T-cell (primary cell): ENCODE measurements at regions not wholly inside any gene's neighbourhood (a gene's known extent, or its start where the extent isn't known, plus 50 kb on each side); places are given as distances from the start of the nearest gene placed in this dataset.

Experiments used
- ATAC-seq, 4 experiments: fragments of 200-7000 bp in 3 of 4; fragments of 150-1000 bp in 1 of 4; cut with Tn5 transposase; replicated peaks in 1 of 4; 1 replicate in 3 of 4; 2 replicates in 1 of 4; pipeline ENCODE4 v1.10.0; 2021; ENCODE audit warnings: moderate library complexity in 3 of 4, mild to moderate bottlenecking in 2 of 4, moderate number of reproducible peaks in 1 of 4
- CTCF ChIA-PET, 2 donors: fragments of 300-600 bp; sonication (Branson Sonifier 250); formaldehyde crosslinking; loops; one replicate each; lab custom pipeline; 2022; ENCODE audit warnings: antibody characterized with exemption in 2 of 2; lab: Charles Lee
- POLR2A ChIA-PET, 2 donors: fragments of 300-600 bp; sonication (Branson Sonifier 250); formaldehyde crosslinking; loops; one replicate each; lab custom pipeline; 2022; ENCODE audit warnings: antibody characterized with exemption in 2 of 2; lab: Charles Lee
- DNase-seq, 35 experiments: peaks; one replicate each; pipeline versions ENCODE4 v3.0.0 to v3.0.0-alpha.2; 2013 to 2023
- H3K27ac ChIP-seq: one replicate; pipeline ENCODE4 v1.5.1; 2013; ENCODE audit warnings: low read length
- H3K27me3 ChIP-seq, 2 experiments: replicated peaks in 1 of 2; 1 replicate in 1 of 2; 2 replicates in 1 of 2; pipeline versions ENCODE4 v1.6.1 to v1.7.0; 2013; ENCODE audit warnings: low read length in 1 of 2, mixed read lengths in 1 of 2; ENCODE audit not compliant: control insufficient read depth in 2 of 2, insufficient read depth in 2 of 2; ENCODE audit errors: extremely low read depth in 1 of 2
- H3K36me3 ChIP-seq, 2 donors: 1 replicate in 1 of 2; 2 replicates in 1 of 2; pipeline versions ENCODE4 v1.6.1 to v1.7.0; 2013; ENCODE audit warnings: low read length in 1 of 2; ENCODE audit not compliant: control insufficient read depth in 2 of 2, insufficient read depth in 1 of 2; ENCODE audit errors: extremely low read depth in 1 of 2
- H3K4me1 ChIP-seq, 2 experiments: 1 replicate in 1 of 2; 2 replicates in 1 of 2; pipeline versions ENCODE4 v1.6.1 to v1.7.0; 2013; ENCODE audit warnings: low read length in 2 of 2, mixed read lengths in 1 of 2; ENCODE audit not compliant: insufficient read depth in 2 of 2, control insufficient read depth in 1 of 2; ENCODE audit errors: extremely low read depth in 1 of 2
- H3K4me3 ChIP-seq, 2 donors: 1 replicate in 1 of 2; 2 replicates in 1 of 2; pipeline versions ENCODE4 v1.5.1 to v1.7.0; 2013; ENCODE audit warnings: mild to moderate bottlenecking in 2 of 2, low read length in 1 of 2, moderate library complexity in 1 of 2; ENCODE audit not compliant: control insufficient read depth in 1 of 2; ENCODE audit errors: extremely low read depth in 1 of 2
- H3K9me3 ChIP-seq: 2 replicates; pipeline ENCODE4 v1.7.0; 2013
- H3K27ac Mint-ChIP-seq, 2 donors: one replicate each; pipeline ENCODE4 v1.8.0; 2020 to 2021; ENCODE audit warnings: mild to moderate bottlenecking in 2 of 2, mixed read lengths in 2 of 2
- H3K27me3 Mint-ChIP-seq, 2 donors: one replicate each; pipeline ENCODE4 v1.8.0; 2021 to 2022; ENCODE audit warnings: mixed read lengths in 2 of 2
- H3K36me3 Mint-ChIP-seq: one replicate; pipeline ENCODE4 v1.8.0; 2021; ENCODE audit warnings: mixed read lengths
- H3K4me1 Mint-ChIP-seq, 3 donors: one replicate each; pipeline ENCODE4 v1.8.0; 2020 to 2022; ENCODE audit warnings: mixed read lengths in 3 of 3, mild to moderate bottlenecking in 1 of 3
- H3K4me3 Mint-ChIP-seq, 3 donors: one replicate each; pipeline ENCODE4 v1.8.0; 2020 to 2022; ENCODE audit warnings: mild to moderate bottlenecking in 3 of 3, mixed read lengths in 3 of 3, moderate library complexity in 3 of 3
- H3K9me3 Mint-ChIP-seq, 3 donors: one replicate each; pipeline ENCODE4 v1.8.0; 2020 to 2022; ENCODE audit warnings: mixed read lengths in 3 of 3
- WGBS: methylation state at CpG from one replicate; pipeline ENCODE4 v1.1.5; 2013; ENCODE audit warnings: missing lambda C conversion rate; ENCODE audit not compliant: insufficient coverage; 5-methylcytosine and 5-hydroxymethylcytosine counted together

- Histone ChIP-seq H3K9me3 (no peaks in the 10 kb centered on the region), H3K4me1 (no peaks in the 10 kb centered on the region), H3K4me3 (no peak overlapping the region), H3K36me3 (no peaks in the 10 kb centered on the region), H3K27ac (no peak overlapping the region), H3K27me3 (no peaks in the 10 kb centered on the region)
- Mint-ChIP-seq H3K27ac (no peak overlapping the region), H3K36me3 (no peaks in the 10 kb centered on the region), H3K9me3 (peaks cover 6 to 12% (median 10%) of the 10 kb centered on the region in 3 donors), H3K27me3 (no peaks in the 10 kb centered on the region), H3K4me3 (no peak overlapping the region), H3K4me1 (no peaks in the 10 kb centered on the region)
- POLR2A ChIA-PET = no interaction called here
- ATAC-seq (no peak), DNase-seq (no peak)
- CTCF ChIA-PET = no interaction called here
Observed at GRCh38 chr5:51449026-51449425, 65.8 kb downstream of the ISL1 start.

- Mint-ChIP-seq H3K27me3 (no peaks in the 10 kb centered on the region), H3K4me1 (no peaks in the 10 kb centered on the region), H3K4me3 (no peak overlapping the region), H3K36me3 (no peaks in the 10 kb centered on the region), H3K9me3 (peaks cover 5 to 14% (median 11%) of the 10 kb centered on the region in 3 donors), H3K27ac (no peak overlapping the region)
- Histone ChIP-seq H3K27ac (no peak overlapping the region), H3K27me3 (no peaks in the 10 kb centered on the region), H3K4me1 (no peaks in the 10 kb centered on the region), H3K9me3 (no peaks in the 10 kb centered on the region), H3K4me3 (no peak overlapping the region), H3K36me3 (no peaks in the 10 kb centered on the region)
- ChIA-PET POLR2A (interaction anchor here in 1 of 2 donors (0.7 kb wide), 1 partner anchor 33 kb away, joined by 3 read pairs; no protein-coding TSS in a partner anchor), CTCF (no interaction called here)
- ATAC-seq = no peak
- WGBS = no CpG with 5 or more reads among the region's 3 CpGs
- DNase-seq = no peak
Observed at GRCh38 chr5:51452562-51452961, 69.3 kb downstream of the ISL1 start.

- no CpG with 5 or more reads among the region's 6 CpGs for WGBS
- no peaks in the 10 kb centered on the region for H3K27me3 Mint-ChIP-seq
Observed at GRCh38 chr5:51465165-51465564, 81.9 kb downstream of the ISL1 start.

GRCh38 chr5:51466214-51466613, 83.0 kb downstream of the ISL1 start:
- H3K4me3 ChIP-seq = no peak overlapping the region
- Mint-ChIP-seq H3K9me3 (peaks cover 0 to 8% (median 4%) of the 10 kb centered on the region in 3 donors), H3K36me3 (no peaks in the 10 kb centered on the region), H3K4me3 (no peak overlapping the region), H3K4me1 (no peaks in the 10 kb centered on the region), H3K27me3 (no peaks in the 10 kb centered on the region), H3K27ac (no peak overlapping the region)
- no peak overlapping the region for H3K27ac ChIP-seq
- WGBS = no CpG with 5 or more reads among the region's 2 CpGs
- no peaks in the 10 kb centered on the region for H3K4me1 ChIP-seq
- no peaks in the 10 kb centered on the region for H3K9me3 ChIP-seq
- no peaks in the 10 kb centered on the region for H3K27me3 ChIP-seq
- ChIA-PET CTCF (interaction anchor here in 1 of 2 donors (0.5 kb wide), 1 partner anchor 306 kb away, joined by 6 read pairs; no protein-coding TSS in a partner anchor), POLR2A (no interaction called here)
- ATAC-seq (no peak), DNase-seq (no peak)
- no peaks in the 10 kb centered on the region for H3K36me3 ChIP-seq

More at GRCh38 chr5:51465165-51465564, 81.9 kb downstream of the ISL1 start:
- ChIA-PET POLR2A (no interaction called here), CTCF (no interaction called here)
- no peaks in the 10 kb centered on the region for H3K36me3 Mint-ChIP-seq
- no peak overlapping the region for H3K4me3 ChIP-seq
- ATAC-seq (no peak), DNase-seq (no peak)
- no peaks in the 10 kb centered on the region for H3K36me3 ChIP-seq
- no peaks in the 10 kb centered on the region for H3K9me3 ChIP-seq
- H3K27ac Mint-ChIP-seq = no peak overlapping the region
- H3K27ac ChIP-seq = no peak overlapping the region
- H3K4me1 Mint-ChIP-seq = no peaks in the 10 kb centered on the region
- H3K4me1 ChIP-seq = no peaks in the 10 kb centered on the region
- peaks cover 2 to 8% (median 4%) of the 10 kb centered on the region in 3 donors for H3K9me3 Mint-ChIP-seq
- no peaks in the 10 kb centered on the region for H3K27me3 ChIP-seq
- no peak overlapping the region for H3K4me3 Mint-ChIP-seq

GRCh38 chr5:51468196-51468595, 84.9 kb downstream of the ISL1 start:
- Histone ChIP-seq H3K4me1 (no peaks in the 10 kb centered on the region), H3K36me3 (no peaks in the 10 kb centered on the region), H3K9me3 (no peaks in the 10 kb centered on the region), H3K27ac (no peak overlapping the region), H3K27me3 (no peaks in the 10 kb centered on the region), H3K4me3 (no peak overlapping the region)
- ChIA-PET POLR2A (no interaction called here), CTCF (no interaction called here)
- Mint-ChIP-seq H3K27me3 (no peaks in the 10 kb centered on the region), H3K27ac (no peak overlapping the region), H3K4me3 (no peak overlapping the region), H3K36me3 (no peaks in the 10 kb centered on the region), H3K4me1 (no peaks in the 10 kb centered on the region), H3K9me3 (peaks cover 0 to 8% (median 4%) of the 10 kb centered on the region in 3 donors)
- DNase-seq (no peak), ATAC-seq (no peak)
- WGBS = no CpG with 5 or more reads among the region's 2 CpGs

GRCh38 chr5:51471630-51472029, 88.4 kb downstream of the ISL1 start:
- H3K27me3 ChIP-seq = no peaks in the 10 kb centered on the region
- WGBS = no CpG with 5 or more reads among the region's 1 CpG
- ChIA-PET CTCF (no interaction called here), POLR2A (no interaction called here)
- H3K4me1 ChIP-seq = no peaks in the 10 kb centered on the region
- H3K27ac ChIP-seq = no peak overlapping the region
- ATAC-seq (no peak), DNase-seq (no peak)
- no peak overlapping the region for H3K4me3 Mint-ChIP-seq
- peaks cover 0 to 4% (median 4%) of the 10 kb centered on the region in 3 donors for H3K9me3 Mint-ChIP-seq
- H3K27ac Mint-ChIP-seq = no peak overlapping the region
- H3K27me3 Mint-ChIP-seq = no peaks in the 10 kb centered on the region
- no peak overlapping the region for H3K4me3 ChIP-seq
- H3K36me3 ChIP-seq = no peaks in the 10 kb centered on the region
- H3K9me3 ChIP-seq = no peaks in the 10 kb centered on the region
- H3K36me3 Mint-ChIP-seq = no peaks in the 10 kb centered on the region
- H3K4me1 Mint-ChIP-seq = no peaks in the 10 kb centered on the region

- POLR2A ChIA-PET = no interaction called here
- H3K36me3 Mint-ChIP-seq = no peaks in the 10 kb centered on the region
- no CpG with 5 or more reads among the region's 1 CpG for WGBS
- no peaks in the 10 kb centered on the region for H3K9me3 ChIP-seq
- H3K27ac Mint-ChIP-seq = no peak overlapping the region
- H3K27me3 Mint-ChIP-seq = no peaks in the 10 kb centered on the region
- CTCF ChIA-PET = no interaction called here
- no peak for ATAC-seq
- no peaks in the 10 kb centered on the region for H3K4me1 ChIP-seq
- no peaks in the 10 kb centered on the region for H3K27me3 ChIP-seq
- H3K27ac ChIP-seq = no peak overlapping the region
- H3K4me3 Mint-ChIP-seq = no peak overlapping the region
- H3K9me3 Mint-ChIP-seq = peaks cover 0 to 5% (median 0%) of the 10 kb centered on the region in 3 donors
- DNase-seq = no peak
- H3K36me3 ChIP-seq = no peaks in the 10 kb centered on the region
- no peak overlapping the region for H3K4me3 ChIP-seq
- no peaks in the 10 kb centered on the region for H3K4me1 Mint-ChIP-seq
Observed at GRCh38 chr5:51472472-51472871, 89.2 kb downstream of the ISL1 start.
